Fibroblast of lung (primary cell): ENCODE measurements at regions not wholly inside any gene's neighbourhood (a gene's known extent, or its start where the extent isn't known, plus 50 kb on each side); places are given as distances from the start of the nearest gene placed in this dataset.

Source experiments
- CTCF ChIP-seq, 2 donors: IDR thresholded peaks in 1 of 2; conservative IDR thresholded peaks in 1 of 2; 1 replicate in 1 of 2; 2 replicates in 1 of 2; pipeline ENCODE4 v1.5.1; 2011 to 2012; ENCODE audit warnings: low read length in 2 of 2, control low read depth in 1 of 2, inconsistent platforms in 1 of 2, low read depth in 1 of 2, mild to moderate bottlenecking in 1 of 2
- EZH2 ChIP-seq: IDR thresholded peaks from 2 replicates; pipeline ENCODE4 v1.5.1; 2012; ENCODE audit warnings: low read length, control low read depth, mild to moderate bottlenecking; ENCODE audit errors: missing control alignments

GRCh38 chr5:125258615-125259014, 512.2 kb upstream of the ZNF608 start:
- TF ChIP-seq CTCF (conservative IDR thresholded peaks at IDR 0.05 in 1 of 2, IDR thresholded peaks at IDR 0.05 in 1 of 2; ENCODE audit: low read depth in 1 of 2, low read length in 2 of 2): no peak
- no peak for TF ChIP-seq EZH2
